COLO829 (cell line): ENCODE measurements at regions not wholly inside any gene's neighbourhood (a gene's known extent, or its start where the extent isn't known, plus 50 kb on each side); places are given as distances from the start of the nearest gene placed in this dataset.
"Not testable (repeated sequence)": the region's sequence is repeated elsewhere in the genome, so short reads cannot be mapped to it uniquely, and the experiment has no call there.

ENCODE experiments used
- DNase-seq: peaks from one replicate; pipeline ENCODE4 v3.0.0; 2012; ENCODE audit warnings: low spot score

DNA sequence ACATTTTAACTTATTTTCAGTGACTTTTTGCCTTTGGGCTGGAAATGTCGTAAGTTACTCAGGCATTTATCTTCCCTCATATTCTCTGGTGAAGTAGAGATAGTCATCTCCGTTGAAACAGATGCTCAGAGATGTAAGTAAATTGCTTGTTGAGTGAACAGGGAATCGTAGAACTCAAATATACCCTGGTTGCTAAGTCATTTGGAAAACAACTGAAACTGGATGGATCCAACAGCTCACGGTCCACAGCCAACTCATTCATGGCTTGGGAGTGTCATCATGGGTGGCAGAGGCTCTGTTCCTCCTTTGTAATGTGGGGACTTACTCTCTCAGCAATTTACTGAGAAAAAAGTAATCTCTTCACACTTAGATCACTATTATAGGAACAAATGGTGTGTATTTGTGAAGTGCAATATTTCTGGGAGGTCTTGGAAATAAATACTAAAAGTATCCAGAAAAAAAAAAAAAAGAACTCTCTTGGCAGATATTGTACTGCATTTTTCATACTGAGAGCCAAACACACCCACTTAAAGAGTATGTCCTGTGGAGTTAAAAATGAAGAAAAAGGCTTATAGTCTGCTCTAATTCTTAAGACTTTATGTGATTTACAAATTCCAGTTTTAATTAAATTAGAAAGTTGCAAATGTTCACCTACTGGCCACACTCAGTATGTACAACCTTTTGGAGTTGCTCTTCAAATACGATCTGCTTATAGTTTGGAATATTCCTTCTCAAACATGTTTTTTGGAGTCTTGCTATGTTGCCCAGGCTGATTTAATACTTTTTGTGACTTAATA, 107.4 kb downstream of the LEPR start:
- no peak for DNase-seq

DNA sequence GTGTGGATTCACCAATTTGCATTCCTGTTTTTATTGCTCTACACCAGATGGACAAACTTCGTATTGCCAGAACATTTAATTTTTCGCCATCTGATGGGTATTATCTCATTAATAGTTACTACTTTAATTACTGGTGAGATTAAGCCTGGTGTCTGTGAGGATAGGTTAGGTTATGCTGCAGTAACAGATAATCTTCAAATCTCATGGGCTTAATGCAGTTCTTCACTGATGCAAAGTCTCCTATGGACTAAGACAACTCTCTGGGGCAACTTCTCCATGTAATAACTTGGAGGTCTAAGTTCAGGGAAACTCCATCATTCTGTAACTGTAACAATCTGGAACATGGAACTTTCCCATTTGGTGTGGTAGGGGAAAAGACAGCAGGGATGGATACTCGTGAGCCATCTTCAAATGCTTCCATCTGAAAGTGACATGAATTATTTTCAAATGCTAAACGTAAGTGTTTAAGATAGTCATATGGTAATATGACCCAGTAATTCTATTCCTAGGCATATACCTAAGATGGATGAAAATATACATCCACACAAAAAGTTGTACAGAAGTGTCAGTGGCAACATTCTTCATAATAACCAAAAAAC, 111.6 kb downstream of the LEPR start:
- DNase-seq, result no peak

DNA sequence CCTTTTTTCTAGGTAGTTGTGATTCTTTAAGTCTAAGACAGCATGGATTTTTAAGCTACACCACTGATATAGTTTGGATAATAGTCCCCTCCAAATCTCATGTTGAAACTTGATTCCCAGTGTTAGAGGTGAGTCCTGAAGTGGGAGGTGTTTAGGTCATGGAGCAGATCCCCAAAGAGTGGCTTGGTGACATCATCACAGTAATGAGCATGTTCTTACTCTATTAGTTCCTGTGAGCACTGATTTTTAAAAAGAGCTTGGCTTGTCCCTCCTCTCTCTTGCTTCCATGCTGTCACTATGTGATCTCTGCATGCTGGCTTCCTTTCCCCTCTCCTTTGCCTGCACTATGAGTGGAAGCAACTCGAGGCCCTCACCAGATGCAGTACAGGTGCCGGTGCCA, 115.5 kb downstream of the LEPR start:
- no peak for DNase-seq

DNA sequence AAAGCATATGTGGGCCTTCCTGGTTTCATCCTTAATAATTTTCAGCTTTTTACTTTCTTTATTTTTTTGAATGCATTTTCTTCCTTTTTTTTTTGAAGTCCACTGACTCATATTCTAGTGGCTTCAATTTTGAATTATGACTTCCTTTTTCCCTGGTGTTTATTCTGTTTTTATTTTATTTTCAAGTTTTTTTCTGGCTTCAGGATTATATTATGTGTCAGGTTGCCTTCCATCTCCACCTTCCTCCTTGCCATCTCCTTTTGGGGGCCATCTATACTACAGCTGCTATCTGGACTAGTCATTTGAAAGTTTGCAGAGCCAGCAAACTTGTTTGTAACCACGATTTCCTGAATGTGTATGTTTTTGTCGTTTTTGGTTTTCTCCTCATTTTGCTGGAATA, 117.6 kb downstream of the LEPR start:
- no peak for DNase-seq

DNA sequence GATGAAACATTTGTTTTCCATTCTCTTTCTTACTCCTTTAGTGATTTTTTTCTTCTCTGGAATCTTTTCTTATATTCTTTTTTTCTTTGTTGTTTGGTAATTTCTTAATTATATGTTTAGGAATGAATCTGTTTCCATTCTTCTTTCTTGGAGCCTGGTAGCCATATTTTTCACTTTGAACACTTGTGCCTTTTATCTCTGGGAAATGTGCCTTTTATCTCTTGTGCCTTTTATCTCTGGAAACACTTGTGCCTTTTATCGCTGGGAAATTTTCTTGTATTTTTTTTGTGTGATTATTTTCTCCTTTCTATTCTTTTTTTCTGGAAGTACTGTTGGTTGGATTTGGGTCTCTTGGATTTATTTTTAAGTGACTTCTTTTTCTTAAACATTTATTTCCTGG, 118.2 kb downstream of the LEPR start:
- no peak for DNase-seq

DNA sequence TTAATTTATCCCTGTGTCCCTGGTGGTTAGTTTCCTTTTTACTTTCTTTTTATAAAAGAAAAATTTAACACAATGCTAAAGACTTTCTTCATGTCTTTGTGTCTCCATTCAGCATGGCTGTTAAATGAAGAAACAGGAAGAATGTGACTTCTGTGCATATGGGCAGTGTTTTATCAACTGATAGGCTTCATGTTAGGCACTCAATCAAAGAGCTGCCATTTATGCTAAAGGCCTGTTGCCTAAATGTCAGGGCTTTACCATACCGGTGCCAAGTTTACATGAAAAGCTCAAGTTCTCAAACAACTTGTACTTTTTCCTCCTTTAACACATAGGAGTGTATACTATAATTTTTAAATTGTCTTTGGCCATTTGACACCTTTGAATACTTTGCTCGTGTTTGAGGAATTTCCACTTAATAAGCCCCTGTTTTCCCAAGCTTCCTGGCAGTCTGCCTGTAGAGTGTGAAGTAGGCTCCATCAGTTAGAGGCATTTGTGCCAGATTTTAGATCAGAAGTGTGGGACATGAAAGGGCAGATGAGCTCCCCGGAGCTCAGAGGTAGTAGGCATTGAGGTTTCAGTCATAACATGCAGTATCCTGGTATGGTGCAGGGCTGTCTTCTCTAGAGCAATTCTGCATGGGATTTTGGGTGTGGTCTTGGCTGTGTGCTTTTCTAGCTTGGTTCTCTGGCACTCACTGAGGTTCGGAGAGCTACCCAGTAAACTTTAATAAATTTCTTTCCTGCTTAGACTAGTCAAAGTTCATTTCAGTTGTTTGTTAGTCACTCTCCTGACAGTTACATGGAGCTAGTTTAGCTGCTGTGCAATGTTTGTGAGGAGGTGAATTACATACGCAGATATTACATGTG, 119.0 kb downstream of the LEPR start:
- no peak for DNase-seq

DNA sequence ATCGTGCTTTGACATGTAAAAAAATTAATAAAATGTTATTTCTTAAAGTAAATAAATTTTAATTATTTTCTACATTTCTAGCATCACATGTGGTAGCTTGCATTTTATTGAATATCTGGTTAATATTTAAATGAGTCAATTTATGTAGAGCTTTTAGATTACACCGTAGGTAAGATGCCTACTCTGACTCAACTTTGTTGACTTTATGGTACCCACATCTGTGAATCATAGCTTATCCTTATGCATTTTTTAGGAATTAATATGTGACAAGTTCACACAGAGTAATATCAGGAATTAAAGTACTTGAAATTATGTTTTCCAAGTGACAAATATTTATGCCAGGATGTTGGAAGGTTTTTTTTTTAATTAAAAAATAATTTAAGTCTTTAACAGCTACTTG, 120.7 kb downstream of the LEPR start:
- no peak for DNase-seq

DNA sequence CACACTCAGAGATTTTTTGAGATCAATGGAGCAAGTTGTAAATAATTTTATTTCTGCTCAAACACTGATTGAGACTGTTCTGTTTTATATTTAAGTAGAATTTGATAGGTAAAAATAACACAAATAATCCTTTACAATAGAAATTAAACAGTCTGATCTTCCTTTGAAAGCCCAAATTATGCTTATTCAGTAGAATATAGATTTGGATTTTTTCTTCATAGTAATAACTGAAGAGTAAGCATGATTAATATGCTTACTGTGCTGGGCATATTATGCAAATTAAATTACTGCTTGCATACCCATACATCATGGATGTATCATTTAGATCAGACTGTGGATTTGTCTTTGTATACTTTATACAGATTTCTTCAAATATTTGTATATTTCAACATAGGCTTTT, 121.4 kb downstream of the LEPR start:
- DNase-seq, result no peak

DNA sequence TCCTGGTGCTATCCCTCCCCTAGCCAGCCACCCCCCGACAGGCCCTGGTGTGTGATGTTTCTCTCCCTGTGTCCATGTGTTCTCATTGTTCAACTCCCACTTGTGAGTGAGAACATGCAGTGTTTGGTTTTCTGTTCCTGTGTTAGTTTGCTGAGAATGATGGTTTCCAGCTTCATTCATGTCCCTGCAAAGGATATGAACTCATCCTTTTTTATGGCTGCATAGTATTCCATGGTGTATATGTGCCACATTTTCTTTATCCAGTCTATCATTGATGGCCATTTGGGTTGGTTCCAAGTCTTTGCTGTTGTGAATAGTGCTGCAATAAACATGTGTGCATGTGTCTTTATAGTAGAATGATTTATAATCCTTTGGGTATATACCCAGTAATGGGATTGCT, 122.1 kb downstream of the LEPR start:
- not testable (repeated sequence) for DNase-seq

DNA sequence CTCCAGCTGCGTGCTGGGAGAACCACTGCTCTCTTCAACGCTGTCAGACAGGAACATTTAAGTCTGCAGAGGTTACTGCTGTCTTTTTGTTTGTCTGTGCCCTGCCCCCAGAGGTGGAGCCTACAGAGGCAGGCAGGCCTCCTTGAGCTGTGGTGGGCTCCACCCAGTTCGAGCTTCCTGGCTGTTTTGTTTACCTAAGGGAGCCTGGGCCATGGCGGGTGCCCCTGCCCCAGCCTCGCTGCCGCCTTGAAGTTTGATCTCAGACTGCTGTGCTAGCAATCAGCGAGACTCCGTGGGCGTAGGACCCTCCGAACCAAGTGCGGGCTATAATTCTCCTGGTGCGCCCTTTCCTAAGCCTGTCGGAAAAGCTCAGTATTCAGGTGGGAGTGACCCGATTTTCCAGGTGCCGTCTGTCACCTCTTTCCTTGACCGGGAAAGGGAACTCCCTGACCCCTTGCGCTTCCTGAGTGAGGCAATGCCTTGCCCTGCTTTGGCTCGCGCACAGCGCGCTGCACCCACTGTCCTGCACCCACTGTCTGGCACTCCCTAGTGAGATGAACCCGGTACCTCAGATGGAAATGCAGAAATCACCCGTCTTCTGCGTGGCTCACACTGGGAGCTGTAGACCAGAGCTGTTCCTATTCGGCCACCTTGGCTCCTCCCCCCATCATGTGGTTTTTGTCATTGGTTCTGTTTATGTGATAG, 130.0 kb downstream of the LEPR start:
- DNase-seq, result not testable (repeated sequence)

DNA sequence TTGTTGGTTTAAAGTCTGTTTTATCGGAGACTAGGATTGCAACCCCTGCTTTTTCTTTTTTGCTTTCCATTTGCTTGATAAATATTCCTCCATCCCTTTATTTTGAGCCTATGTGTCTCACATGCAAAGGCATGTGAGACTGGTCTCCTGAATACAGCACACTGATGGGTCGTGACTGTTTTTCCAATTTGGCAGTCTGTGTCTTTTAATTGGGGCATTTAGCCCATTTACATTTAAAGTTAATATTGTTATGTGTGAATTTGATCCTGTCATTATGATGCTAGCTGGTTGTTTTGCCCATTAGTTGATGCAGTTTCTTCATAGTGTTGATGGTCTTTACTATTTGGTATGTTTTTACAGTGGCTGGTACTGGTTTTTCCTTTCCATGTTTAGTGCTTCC, 132.0 kb downstream of the LEPR start:
- not testable (repeated sequence) for DNase-seq

DNA sequence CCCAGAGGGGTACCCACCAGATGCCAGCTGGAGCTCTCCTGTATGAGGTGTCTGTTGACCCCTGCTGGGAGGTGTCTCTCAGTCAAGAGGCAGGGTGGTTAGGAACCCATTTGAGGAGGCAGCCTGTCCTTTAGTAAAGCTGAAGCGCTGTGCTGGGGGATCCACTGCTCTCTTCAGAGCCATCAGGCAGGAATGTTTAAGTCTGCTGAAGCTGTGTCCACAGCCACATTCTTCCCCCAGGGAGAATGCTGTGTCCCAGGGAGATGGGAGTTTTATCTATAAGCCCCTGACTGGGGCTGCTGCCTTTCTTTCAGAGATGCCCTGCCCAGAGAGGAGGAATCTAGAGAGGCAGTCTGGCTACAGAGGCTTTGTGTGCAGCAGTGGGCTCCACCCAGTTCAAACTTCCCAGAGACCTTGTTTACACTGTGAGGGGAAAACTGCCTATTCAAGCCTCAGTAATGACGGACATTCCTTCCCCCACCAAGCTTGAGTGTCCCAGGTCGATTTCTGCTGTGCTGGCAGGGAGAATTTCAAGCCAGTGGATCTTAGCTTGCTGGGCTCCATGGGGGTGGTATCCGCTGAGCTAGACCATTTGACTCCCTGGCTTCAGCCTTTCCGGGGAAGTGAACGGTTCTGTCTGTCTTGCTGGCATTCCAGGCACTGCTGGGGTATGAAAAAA, 133.8 kb downstream of the LEPR start:
- not testable (repeated sequence) for DNase-seq

DNA sequence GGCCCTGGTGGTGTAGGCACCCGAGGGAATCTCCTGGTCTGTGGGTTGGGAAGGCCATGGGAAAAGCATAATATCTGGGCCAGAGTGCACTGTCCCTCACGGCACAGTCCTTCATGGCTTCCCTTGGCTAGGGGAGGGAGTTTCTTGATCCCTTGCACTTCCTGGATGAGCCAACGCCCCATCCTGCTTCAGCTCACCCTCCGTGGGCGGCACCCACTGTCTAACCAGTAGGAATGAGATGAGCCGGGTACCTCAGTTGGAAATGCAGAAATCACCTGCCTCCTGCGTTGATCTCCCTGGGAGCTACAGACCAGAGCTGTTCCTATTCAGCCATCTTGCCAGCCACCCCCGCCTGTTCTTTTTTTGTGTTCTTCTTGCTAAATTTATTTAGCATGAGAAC, 134.4 kb downstream of the LEPR start:
- no peak for DNase-seq

DNA sequence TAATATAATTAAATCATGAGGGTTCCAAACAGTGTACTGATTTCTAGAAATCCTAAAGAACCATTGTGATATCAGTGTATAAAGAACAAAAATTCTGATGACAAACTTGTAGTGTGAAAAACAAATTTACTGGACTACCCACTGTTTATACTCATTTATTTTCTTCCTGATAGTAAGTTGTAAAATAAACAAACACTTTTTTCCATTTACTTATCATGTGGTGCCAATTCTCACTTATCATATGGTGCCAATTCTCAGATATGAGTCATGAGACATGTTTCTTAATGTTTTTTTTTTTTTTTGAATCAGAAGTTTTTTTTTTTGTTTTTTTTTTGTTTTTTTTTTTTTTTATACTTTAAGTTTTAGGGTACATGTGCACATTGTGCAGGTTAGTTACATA, 137.7 kb downstream of the LEPR start:
- no peak for DNase-seq

DNA sequence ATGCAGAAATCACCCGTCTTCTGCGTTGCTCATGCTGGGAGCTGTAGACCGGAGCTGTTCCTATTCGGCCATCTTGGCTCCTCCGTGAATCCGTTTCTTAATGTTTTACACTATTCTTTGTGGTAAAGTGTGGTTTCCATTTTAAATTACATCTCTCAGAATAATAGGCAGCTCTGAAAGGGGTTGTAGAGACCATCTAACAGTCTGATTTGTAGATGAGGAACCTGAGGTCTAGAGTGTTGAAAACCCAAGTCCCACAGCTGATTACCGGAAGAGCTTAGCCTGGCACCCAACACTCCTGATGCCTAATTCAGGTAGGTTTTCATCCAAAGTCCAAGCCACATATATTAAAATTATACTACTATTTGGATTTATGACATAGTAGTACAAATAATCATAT, 144.0 kb downstream of the LEPR start:
- no peak for DNase-seq

DNA sequence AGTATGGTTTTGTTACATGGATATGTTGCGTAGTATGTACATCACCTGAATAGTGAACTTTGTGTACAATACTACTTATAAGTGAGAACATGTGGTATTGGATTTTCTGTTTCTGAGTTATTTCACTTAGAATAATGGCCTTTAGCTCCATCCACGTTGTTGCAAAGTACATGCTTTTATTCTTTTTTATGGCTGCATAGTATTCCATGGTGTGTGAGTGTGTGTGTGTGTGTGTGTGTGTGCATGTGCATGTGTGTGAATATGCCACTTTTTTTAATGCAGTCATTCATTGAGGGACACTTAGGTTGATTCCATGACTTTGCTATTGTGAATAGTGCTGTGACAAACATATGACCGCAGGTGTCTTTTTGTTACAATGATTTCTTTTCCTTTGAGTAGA, 147.8 kb downstream of the LEPR start:
- DNase-seq, result no peak

DNA sequence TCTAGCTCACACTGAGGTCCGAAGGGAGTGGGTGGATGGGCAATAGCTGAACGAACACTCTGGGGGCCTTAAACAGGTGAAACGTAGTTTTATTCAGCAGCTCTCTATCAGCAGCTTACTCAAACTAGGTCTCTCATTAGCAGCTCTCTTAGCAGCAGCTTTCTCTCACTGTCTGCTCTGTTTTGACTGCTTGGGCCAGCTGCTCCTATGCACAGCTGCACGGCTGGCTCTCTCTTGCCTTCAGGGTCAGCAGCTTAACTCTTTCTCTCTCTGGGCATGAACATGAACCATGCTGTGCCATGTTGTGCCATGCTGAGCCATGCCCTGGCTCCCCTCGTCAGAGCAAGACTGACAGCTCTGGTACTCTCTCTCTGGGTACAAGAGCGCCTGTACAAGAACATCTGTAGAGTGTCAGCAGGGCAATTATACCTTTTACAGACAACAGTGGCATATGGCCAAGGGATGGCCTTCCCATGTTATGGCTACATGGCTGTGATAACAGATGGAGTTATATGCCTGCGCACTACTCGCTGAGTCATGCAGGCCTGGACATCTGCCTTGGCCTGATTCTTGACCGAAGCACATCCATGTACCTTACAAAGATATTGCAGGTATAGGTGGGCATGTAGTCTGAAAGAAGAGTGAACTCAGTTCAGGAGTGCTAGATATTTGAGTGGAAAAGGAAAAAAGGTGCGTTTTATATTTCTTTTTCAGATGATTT, 152.4 kb downstream of the LEPR start:
- no peak for DNase-seq

DNA sequence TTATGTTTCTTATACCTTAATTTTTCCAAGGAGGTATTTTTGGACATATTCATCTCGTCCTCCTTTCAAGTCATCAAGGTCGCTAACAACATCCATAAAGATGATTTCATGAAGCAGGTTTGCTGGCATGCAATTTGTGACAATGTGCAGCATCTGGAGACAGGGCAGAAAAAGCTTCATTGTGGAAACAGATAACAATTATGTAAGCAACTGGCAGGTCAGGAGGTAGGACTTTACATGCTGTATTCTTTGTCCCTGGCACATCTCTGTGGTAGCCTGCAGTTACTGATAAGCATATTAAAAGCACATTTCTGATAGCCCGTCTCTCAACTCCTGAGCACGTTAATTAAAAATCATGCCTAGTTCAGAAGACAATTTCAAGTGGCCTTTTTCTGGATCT, 156.8 kb downstream of the LEPR start:
- no peak for DNase-seq

DNA sequence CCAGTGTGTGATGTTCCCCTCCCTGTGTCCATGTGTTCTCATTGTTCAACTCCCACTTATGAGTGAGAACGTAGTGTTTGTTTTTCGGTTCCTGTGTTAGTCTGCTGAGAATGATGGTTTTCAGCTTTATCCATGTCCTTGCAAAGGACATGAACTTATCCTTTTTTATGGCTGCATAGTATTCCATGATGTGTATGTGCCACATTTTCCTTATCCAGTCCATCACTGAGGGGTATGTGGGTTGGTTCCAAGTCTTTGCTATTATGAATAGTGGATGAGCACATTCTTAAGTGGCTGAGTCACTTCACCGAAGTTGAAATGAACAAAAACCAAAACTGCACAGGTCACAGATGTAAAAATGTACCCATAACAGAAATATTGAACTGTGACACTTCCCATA, 157.5 kb downstream of the LEPR start:
- not testable (repeated sequence) for DNase-seq

DNA sequence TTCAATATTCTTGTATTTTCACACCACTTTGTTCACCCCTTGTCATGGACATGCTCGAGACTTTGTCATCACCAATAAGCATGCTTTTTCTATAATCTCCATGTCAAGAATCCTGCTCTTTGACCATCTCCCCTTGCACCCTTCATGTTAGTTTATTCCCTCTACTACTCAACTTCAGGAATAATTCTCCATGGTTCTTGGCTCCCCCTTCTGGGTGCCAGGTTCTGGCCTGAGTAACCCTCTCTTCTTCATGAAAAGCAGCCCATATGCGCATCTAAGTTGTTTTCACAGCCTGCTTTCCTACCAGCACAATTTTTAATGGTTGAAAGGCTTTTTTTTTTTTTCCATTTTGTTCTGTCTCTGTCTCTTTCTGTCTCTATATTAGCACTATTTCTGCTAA, 160.7 kb downstream of the LEPR start:
- DNase-seq, result no peak

DNA sequence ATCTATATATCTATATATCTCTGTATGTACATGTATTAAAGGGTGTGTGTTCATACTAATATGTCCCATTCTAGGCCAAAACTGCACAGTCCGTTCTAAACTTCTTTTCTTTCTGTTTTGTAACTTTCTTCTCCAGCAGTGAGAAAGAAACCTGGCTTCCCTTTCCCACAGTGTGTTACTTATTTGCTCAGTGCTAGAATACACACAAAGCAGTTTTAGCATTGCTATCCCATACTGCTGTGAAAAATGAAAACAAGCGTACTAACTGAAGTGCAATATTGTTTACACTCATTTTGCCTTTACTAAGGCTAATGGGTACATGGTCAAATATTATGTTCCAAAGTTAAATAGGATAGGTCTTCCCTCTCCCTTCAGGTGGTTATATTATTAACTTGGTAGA, 163.9 kb downstream of the LEPR start:
- no peak for DNase-seq
